ENCODE measurements at regions not wholly inside any gene's neighbourhood (a gene's known extent, or its start where the extent isn't known, plus 50 kb on each side); places are given as distances from the start of the nearest gene placed in this dataset.

- H3K27me3 Mint-ChIP-seq (ENCODE audit: low read depth): no peaks in the 10 kb centered on the region
- H3K9me3 Mint-ChIP-seq (ENCODE audit: low read depth): no peaks in the 10 kb centered on the region
- H3K36me3 Mint-ChIP-seq (ENCODE audit: low read depth): no peaks in the 10 kb centered on the region
- TF ChIP-seq CTCF (IDR thresholded peaks at IDR 0.05): no peak
- H3K4me1 Mint-ChIP-seq (ENCODE audit: low read depth): peaks cover 73% of the 10 kb centered on the region
- H3K4me3 Mint-ChIP-seq (ENCODE audit: unreplicated experiment): no peak overlapping the region
- DNase-seq (ENCODE audit: low spot score): no peak
- H3K27ac Mint-ChIP-seq (ENCODE audit: unreplicated experiment): no peak overlapping the region
Observed at GRCh38 chr16:85208181-85208580, 95.9 kb upstream of the CIBAR2 start.

GRCh38 chr16:85208643-85209520 is 96.6 kb upstream of the CIBAR2 start:
- no peak overlapping the region for H3K27ac Mint-ChIP-seq (ENCODE audit: unreplicated experiment)
- no peaks in the 10 kb centered on the region for H3K9me3 Mint-ChIP-seq (ENCODE audit: low read depth)
- no peak overlapping the region for H3K4me3 Mint-ChIP-seq (ENCODE audit: unreplicated experiment)
- DNase-seq (ENCODE audit: low spot score): no peak
- H3K4me1 Mint-ChIP-seq (ENCODE audit: low read depth): peaks cover 73% of the 10 kb centered on the region
- no peaks in the 10 kb centered on the region for H3K27me3 Mint-ChIP-seq (ENCODE audit: low read depth)
- no peak for TF ChIP-seq CTCF (IDR thresholded peaks at IDR 0.05)
- H3K36me3 Mint-ChIP-seq (ENCODE audit: low read depth): no peaks in the 10 kb centered on the region

GRCh38 chr16:85209526-85210121 is 97.4 kb upstream of the CIBAR2 start:
- no peaks in the 10 kb centered on the region for H3K27me3 Mint-ChIP-seq (ENCODE audit: low read depth)
- no peaks in the 10 kb centered on the region for H3K9me3 Mint-ChIP-seq (ENCODE audit: low read depth)
- no peaks in the 10 kb centered on the region for H3K36me3 Mint-ChIP-seq (ENCODE audit: low read depth)
- H3K27ac Mint-ChIP-seq (ENCODE audit: unreplicated experiment): no peak overlapping the region
- H3K4me3 Mint-ChIP-seq (ENCODE audit: unreplicated experiment): no peak overlapping the region
- peak; percentile 36 for TF ChIP-seq CTCF (IDR thresholded peaks at IDR 0.05)
- no peak for DNase-seq (ENCODE audit: low spot score)
- peaks cover 67% of the 10 kb centered on the region for H3K4me1 Mint-ChIP-seq (ENCODE audit: low read depth)

- no peaks in the 10 kb centered on the region for H3K36me3 Mint-ChIP-seq (ENCODE audit: low read depth)
- H3K27ac Mint-ChIP-seq (ENCODE audit: unreplicated experiment): peak overlapping the region; percentile 77
- DNase-seq (ENCODE audit: low spot score): no peak
- H3K9me3 Mint-ChIP-seq (ENCODE audit: low read depth): no peaks in the 10 kb centered on the region
- no peak for TF ChIP-seq CTCF (IDR thresholded peaks at IDR 0.05)
- H3K4me3 Mint-ChIP-seq (ENCODE audit: unreplicated experiment): no peak overlapping the region
- H3K4me1 Mint-ChIP-seq (ENCODE audit: low read depth): peaks cover 67% of the 10 kb centered on the region
- no peaks in the 10 kb centered on the region for H3K27me3 Mint-ChIP-seq (ENCODE audit: low read depth)
Observed at GRCh38 chr16:85210423-85211169, 98.3 kb upstream of the CIBAR2 start.

- no peak for DNase-seq (ENCODE audit: low spot score)
- Mint-ChIP-seq H3K9me3 (ENCODE audit: low read depth) (no peaks in the 10 kb centered on the region), H3K4me1 (ENCODE audit: low read depth) (peaks cover 61% of the 10 kb centered on the region), H3K27me3 (ENCODE audit: low read depth) (no peaks in the 10 kb centered on the region), H3K4me3 (ENCODE audit: unreplicated experiment) (no peak overlapping the region), H3K27ac (ENCODE audit: unreplicated experiment) (peak overlapping the region; percentile 77), H3K36me3 (ENCODE audit: low read depth) (no peaks in the 10 kb centered on the region)
- TF ChIP-seq CTCF (IDR thresholded peaks at IDR 0.05): no peak
Observed at GRCh38 chr16:85211271-85211801, 99.1 kb upstream of the CIBAR2 start.

Measured in chondrocyte (in vitro differentiated cells).